ENCODE measurements at regions not wholly inside any gene's neighbourhood (a gene's known extent, or its start where the extent isn't known, plus 50 kb on each side); places are given as distances from the start of the nearest gene placed in this dataset.

DNA sequence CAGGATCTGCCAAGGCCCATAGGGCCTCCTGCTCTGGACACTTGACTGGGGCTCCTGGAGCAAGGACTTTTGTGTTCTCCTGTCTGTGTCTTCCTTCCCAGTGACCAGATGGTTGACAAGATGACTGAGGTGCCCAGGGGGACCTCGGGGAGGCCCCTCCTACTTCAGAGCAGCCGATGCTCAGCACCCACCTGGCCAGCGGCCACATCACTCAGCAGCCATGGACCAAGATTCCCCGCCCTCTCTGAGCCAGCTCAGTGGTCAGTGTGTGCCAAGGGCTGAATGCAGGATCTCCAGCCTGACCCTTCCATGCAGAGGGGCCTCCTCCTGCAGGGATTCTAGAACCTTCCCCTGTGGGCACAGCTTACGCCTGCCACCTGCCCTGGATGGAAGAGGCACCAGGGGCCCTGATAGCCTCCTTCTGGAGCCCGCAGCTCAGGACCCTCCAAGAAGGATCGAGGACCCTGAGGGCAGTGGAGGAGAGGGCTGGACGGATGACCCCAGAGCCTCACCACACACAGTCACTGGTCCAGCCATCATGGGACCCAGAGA is 87.4 kb upstream of the GPC1 start:
- DNase-seq: no peak

DNA sequence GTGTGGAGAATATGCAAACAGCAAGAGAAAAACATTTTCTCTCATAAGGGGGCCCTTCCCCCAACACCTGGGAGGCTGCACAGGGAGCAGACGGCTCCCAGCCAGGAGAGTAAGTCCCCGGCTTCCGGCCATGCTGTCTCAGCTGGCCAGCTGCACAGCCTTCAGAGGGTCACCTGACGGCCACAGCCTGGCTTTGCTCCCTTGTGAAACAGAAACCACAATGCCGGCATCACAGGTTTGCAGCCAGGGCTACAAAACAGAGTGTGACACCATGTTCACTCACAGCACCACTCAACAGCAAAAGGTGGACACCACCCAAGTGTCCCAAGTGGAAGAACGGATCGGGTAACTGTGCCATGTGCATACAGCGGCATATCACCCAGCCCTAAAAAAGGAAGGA is 86.9 kb upstream of the GPC1 start:
- DNase-seq: no peak

DNA sequence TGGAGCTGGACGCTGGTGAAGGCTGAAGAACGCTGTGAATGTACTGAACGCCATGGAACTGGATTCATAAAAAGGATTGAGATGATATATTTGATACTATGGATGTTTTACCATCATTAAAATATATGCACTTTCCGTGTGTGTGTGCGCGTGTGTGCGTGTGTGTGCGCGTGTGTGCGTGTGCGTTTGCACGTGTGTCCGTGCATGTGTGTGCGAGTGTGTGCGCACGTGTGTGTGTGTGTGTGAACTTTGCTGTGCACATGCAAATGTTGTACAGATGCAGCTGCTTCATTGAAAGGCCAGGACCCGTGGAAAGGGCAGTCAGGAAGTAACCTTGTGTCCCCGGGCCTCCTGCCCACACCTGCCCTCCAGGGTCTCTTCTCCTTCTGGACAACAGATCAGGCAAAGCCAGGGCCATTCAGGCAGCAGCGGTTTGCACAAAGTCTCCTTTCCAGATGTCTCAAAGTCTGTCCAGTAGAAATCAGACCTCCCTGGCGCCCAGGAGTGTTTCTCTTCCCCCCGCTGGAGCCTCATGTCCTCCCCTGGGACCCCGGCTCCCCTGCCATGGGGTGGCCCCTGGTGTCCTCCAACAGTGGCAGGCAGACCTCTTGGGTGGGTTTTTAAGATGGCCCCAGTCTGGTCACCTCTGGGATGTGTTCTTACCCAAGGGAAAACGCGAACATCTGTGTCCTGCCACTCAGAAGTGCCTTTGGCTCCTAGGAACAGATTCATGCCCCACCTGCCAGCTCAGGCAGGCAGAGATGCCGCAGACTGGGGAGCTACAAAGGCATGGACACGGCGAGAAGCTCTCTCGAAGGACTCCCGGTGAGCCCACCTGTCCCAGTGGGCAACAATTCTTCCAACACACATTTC is 86.1 kb upstream of the GPC1 start:
- no peak for DNase-seq

DNA sequence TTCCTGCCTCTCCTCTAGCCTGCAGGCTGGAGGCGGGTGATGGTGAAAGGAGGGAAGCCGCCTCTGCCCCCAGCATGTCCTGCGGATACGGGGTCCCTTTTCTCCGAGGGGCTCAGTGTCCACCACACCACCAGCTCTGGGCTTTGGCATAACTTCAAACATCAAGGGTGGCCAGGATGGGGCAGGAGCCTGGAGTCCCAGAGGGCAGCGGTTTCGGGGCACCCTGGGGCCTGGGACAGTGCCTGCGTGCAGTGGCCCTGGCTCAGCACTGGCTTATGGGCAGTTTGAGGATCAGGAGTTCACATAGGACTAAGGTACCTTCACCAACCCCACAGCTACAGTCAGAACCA is 85.5 kb upstream of the GPC1 start:
- DNase-seq: no peak

DNA sequence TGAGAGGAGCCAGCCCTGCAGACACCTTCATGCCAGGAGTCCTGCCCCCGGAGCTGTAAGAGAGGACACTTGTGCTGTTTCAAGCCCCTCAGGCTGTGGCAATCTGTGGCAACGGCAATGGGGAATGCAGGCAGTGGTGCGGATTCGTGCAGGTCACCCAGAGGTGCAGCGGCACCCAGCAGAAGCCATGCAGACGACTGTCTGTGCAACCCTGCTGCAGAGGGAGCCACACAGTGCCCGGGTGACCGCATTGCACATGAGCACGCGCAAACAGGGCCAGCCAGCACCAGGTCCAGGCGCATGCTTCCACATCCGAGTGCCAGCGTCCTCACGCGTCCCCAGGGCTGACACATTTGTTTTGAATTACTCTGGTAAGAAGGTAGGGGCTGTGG is 84.8 kb upstream of the GPC1 start:
- no peak for DNase-seq

DNA sequence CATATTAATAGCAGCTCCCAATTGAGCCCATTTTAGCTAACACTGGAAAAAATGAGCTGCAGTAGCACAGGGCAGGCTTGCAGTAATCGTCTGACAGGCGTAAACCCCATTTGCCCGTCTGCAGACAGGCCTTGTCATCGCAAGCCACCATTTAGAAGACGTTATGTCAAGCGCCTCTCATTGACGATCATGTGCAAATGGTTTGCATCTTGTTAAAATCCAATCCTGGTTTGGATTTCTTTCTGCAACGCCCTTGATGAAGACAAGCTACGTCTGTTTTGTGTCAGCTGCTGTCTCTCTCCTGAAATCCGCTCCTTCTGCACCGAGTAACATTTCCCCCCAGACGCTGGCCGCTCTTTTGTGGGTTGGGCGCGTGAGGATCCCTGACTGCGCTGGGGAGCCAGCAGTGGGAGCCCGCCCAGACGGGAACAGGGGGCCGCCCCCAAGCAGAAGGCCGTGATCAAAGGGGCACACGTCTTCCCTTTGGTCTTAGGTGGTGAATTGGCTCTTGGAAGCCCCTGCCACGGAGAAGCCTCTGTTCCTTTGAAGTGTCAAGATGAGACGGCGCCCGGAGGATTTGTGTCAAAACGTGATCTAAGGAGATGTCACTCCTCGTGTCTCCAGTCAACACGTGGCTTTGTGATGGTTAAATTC is 84.2 kb upstream of the GPC1 start:
- no peak for DNase-seq

DNA sequence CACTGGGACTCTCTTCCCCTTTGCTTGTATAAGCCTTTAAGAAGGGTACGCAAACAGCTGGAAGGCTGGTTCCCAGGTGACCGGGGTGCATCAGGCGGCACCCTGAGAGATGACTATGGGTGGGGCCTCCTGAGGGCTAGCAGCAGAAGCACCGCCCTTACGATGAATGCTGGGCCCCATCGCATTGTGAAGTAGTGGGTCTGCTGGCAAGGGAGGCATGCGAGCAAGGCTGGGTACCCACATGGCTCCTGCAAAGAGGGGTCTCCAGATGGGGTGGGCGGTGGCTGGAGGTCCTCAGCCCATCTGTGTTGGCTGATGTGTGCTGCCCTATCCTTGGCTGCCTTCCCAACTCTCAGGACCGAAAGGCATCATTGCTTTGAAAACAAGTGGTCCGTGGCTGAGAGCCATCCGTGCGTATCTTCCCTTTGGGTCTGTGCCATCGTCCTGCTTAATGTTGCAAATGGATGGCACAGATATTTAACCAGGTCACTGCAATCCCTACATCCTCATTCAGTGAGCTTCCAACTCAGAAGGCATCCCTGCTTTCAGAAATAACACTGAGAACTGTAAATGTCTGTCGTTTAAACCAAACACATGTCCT is 83.5 kb upstream of the GPC1 start:
- DNase-seq: no peak

DNA sequence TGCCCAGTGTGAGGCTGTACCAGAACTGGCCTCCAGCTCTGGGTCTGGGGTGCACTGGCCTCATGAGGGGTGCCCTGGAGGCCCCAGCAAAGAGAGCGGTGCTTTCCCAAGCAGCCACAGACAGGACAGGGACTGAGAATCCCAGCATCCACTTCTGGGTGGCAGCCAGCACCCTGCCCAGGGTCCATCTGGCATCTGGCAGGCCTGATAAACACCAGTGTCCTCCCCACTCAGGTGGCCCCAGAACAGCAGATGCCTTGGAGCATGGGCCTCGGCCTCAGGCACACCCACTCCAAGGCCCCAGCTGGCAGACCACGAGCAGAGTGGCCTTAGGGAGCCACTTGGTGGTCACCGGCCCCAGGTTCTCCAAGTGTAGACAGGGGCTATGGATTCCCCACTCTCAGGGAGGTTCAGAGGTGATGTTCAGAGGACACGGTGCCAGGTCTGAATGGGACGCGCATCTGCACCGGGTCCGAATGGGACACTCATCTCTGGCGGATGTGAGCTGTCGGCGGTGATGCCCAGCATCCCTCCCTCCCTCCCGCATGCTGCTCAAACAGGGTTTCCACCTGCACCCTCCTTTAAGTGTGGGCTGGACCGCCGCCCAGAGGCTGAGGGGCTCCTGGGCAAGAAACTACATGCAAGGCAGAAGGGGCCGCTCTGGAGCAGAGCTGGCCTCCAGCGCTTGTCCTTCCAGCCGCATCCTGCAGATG is 82.2 kb upstream of the GPC1 start:
- DNase-seq: no peak

DNA sequence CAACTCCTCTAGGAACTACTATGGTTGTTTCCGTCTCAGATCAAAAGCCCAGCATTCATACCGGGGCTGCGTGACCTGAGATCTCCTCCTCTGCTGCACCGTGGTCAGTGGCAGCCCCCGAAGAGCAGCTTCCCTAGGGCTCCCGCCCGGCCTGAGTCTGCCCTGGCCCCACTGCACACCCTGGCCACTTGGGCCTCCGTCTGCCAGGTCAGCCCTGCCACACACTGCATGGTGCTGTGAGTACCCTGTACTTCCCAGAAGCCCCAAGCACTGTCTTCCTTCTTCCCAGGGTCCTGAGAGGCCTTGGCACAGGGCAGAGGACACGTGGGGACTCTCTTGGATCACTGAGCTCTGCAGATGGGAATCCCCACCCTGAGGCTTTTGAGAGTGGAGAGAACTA is 81.5 kb upstream of the GPC1 start:
- DNase-seq: no peak

DNA sequence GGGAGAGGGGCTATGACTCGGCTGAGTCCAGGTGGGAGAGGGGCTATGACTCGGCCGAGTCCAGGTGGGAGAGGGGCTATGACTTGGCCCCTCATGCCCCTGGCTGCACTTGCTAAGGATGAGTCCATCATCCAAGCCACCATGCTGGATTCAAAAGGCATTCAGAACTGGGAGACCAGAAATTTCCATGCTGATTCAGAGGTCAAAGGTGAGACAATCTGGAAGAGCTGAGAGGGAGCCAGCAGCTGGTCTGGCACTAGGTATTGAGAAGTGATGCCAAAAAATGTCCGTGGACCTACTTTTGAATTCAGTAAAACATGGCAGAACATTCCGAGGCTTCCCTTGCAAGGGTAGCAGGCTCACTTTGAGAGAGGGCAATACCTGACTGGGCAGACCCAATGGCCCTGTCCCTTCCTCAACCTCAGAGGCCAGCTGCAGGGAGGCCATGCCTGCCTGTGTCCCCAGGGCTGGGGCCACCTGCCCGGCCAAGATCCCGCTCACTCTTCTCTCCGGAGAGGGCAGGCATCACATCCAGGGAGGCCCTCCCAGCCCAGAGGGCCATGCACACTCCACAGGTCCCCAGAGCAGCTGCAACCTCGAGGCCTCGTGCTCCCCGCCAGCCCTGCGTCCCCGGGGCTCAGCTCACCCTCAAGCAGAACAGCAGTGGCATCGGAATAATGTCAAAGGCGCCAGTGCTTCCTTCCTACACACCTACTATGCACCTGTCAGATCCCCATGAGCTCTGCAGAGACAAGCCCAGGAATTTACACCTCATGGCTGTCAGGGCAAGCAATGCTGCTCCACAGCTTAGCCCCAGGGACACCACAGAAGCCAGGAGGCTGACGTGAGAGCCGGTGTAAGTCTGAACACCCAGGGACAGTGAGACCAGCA is 80.2 kb upstream of the GPC1 start:
- DNase-seq: no peak

DNA sequence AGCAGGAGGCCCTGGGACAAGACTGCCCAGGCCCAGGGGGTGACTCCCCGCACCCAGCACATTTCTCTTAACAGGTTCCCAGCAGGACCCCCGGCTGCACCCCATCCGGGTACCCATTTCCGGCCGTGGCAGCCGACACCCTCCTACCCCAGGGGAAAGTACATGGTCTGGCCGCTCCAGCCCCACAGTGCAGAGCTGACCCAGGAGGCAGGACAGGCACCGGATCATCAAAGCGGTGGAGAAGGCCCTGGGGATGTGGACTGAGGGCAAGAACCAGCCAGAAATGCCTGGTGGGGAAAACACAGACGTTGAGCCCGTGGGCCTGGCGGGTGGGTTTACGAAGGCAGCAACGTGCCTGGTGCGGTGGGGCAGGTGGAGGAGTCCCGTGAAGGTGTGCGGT is 79.5 kb upstream of the GPC1 start:
- no peak for DNase-seq

DNA sequence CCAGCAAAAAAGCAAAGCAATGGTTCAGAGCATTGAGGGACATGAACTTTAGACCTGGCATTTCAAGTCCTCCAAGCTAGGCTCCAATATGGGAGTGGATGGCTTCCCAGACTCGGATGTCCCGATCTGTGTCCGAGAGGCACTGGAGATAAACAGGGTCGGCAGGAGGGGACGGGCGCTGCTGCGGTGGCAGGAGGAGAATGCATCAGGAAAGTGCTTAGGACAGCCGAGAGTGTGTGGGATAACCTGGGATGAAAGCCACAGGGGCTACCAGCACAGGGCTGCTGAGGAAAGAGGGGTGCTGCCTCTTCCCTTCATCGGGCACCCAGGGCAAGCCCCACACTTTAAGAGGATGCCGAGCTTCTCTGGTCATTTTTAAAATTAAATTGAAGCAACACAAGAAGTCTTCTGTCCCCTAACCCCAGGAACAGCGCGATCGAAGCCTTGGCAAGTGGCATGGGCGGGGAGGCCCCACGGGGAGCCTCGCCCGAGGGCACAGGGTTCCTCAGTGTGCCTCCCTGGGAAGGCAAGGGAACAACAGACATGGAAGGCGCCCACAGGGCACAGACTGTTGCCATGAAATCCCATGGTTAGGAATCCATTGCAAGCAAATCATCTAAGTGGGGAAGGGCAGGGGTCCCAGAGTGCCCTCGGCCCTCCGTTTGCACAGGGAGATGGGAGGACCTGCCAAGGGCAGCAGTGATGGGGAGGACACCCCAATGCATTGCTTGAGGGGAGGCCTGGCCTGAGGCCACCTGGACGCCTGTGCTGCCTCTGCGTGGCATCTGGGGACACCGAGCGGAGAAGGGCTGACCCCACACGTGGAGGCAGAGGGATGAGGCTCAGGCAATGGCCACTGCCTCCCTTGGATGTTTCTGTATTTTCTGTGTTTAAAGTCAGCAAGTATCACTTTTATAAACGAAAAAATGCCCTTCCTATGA is 78.5 kb upstream of the GPC1 start:
- no peak for DNase-seq

DNA sequence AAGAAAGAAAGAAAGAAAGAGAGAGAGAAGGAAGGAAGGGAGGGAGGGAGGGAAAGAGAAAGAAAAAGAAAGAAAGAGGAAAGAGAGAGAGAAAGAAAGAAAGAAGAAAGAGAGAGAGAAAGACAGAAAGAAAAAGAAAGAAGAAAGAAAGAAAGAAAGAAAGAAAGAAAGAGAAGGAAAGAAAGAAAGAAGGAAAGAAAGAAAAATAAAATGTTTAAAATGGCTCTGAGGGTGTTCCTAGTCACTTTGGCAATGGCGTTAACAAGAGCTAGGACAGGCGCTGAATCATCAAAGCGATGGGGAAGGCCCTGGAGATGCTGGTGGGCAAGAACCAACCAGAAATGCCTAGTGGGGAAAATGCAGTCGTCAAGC is 77.8 kb upstream of the GPC1 start:
- DNase-seq: no peak

DNA sequence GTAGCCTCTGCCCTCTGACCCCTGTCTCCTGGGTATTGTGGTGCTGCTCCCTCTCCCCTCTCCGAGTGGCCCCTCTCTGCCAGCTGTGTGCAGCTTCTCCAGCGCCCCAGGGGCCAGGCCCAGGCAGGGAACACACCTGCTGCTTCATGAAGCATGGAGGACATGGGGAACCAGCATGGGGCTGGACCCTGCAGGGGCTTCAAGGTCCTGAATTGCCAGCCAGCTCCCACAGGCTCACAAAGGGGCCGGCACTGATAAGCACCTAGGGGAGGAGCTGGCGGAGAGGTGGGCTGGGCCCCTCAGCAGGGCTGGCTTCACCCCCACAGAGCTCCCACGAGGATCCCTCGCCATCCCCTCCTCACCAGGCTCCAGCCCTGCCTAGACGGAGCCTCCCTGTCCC is 77.4 kb upstream of the GPC1 start:
- no peak for DNase-seq

DNA sequence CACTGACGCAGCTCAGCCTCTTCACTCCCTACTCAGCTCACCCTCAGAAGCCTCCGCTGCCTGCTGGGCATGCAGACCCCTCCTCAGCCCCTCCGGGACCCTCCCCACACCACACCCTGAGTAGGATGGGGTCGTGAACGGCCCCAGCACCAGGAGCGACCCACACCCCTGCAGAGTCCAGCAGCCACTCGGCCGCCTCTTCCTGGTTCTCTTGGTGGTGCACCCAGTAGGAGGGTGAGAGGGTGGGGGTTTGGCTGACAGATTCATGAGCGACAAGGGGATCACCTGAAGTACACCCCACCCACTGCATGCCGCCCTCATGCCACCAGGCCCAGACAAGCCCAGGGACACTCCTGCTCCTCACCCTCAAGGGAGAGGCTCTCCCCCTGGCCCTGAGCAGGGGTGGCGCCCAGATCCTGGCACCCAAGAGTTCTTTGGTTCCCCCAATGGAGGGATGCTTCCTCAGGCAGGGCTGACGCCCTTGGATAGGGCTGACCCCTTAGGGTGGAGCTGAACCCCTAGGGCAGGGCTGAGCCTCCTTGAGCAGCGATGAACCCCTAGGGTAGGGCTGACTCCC is 76.6 kb upstream of the GPC1 start:
- no peak for DNase-seq

DNA sequence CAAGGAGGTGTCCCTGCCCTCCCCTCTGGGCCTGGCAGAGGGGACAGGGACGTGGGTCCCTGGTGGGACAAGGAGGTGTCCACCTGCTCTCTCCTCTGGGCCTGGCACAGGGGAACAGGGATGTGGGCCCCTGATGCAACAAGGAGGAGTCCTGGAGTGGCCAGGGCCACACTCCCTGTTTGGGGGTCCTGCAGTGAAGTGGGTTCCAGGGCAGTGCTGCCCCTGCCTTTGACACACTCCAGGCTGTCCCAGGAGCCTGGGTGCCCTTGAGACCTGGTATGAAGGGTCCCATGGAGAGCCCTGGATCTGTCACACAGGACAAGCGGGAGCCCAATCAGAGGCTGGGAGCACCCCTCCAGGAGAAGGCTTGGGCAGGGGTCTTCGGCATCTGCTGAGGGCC is 75.8 kb upstream of the GPC1 start:
- no peak for DNase-seq

DNA sequence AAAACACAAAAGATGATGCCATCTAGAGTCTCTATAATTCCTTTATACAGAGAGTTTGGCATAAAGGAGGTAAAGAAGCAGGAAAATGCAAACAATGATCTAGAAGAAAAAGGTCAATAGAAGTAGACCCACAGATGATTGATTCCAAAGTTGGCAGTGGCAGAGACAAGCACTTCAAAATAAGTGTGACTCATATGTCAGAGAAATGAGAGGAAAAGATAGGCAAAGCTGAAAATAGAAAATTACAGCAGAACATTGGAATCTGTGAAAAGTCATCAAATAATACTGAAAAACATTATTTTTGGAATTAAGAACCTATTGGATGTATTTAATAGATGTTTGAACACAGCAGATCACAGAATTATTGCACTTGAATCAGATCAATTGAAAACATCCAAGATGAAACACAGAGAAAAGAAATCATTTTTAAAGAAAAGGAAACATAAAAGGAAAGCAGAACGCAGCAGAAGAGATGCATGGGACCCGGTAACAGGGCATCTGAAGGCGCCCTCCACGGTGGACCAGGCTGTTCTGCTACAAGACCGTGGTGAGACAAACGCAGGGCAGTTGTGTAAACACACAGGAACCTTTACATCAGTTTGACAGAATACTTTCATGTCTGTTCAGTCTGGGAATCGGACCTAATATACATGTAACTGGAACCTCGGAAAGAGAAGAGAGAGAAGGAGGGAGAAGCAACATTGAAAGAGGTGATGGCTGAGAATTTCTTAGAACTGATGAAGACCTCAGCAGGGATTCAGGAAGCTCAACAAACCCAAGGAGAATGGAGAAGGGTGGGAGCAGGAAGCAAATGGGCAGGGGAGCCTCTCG is 74.6 kb upstream of the GPC1 start:
- no peak for DNase-seq

DNA sequence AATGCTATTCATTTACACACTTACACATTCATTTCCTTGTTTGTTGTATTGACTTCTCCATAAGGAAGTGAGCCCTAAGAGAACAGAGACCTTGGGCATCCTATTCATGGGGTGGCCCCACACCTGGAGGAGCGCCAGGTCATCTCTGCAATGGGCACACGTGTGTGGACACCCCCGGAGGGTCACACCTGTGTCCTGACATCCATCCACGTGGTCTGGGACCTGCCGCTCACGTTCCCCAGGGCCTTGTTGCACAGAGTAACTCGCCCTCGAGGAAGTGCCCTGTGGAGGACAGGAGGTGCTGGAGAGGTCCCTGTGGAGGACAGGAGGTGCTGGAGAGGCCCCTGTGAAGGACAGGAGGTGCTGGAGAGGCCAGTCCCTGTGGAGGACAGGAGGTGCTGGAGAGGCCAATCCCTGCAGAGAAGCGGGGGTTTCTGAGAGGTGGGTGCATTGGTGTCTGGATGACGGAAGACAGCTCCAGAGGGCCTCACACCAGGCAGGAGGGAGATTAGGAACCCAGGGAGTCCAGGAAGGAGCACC is 73.2 kb upstream of the GPC1 start:
- no peak for DNase-seq
